ENCODE measurements at regions not wholly inside any gene's neighbourhood (a gene's known extent, or its start where the extent isn't known, plus 50 kb on each side); places are given as distances from the start of the nearest gene placed in this dataset.

GRCh38 chr4:111718763-111719559, 426.3 kb upstream of the FAM241A start:
- no peak for DNase-seq (ENCODE audit: low spot score)

GRCh38 chr4:111720866-111721265, 424.4 kb upstream of the FAM241A start:
- DNase-seq (ENCODE audit: low spot score) = no peak

GRCh38 chr4:111722213-111722720, 423.0 kb upstream of the FAM241A start:
- DNase-seq (ENCODE audit: low spot score) = no peak

- no peak for DNase-seq (ENCODE audit: low spot score)
Observed at GRCh38 chr4:111736516-111736915, 408.7 kb upstream of the FAM241A start.

- no peak for DNase-seq (ENCODE audit: low spot score)
Observed at GRCh38 chr4:111744847-111745246, 400.4 kb upstream of the FAM241A start.

- no peak for DNase-seq (ENCODE audit: low spot score)
Observed at GRCh38 chr4:111748157-111748556, 397.1 kb upstream of the FAM241A start.

GRCh38 chr4:111754003-111754402, 391.3 kb upstream of the FAM241A start:
- DNase-seq (ENCODE audit: low spot score) = no peak

- no peak for DNase-seq (ENCODE audit: low spot score)
Observed at GRCh38 chr4:111755571-111755970, 389.7 kb upstream of the FAM241A start.

- no peak for DNase-seq (ENCODE audit: low spot score)
Observed at GRCh38 chr4:111761531-111761930, 383.7 kb upstream of the FAM241A start.

GRCh38 chr4:111770514-111770913, 374.7 kb upstream of the FAM241A start:
- no peak for DNase-seq (ENCODE audit: low spot score)

GRCh38 chr4:111773858-111774257, 371.4 kb upstream of the FAM241A start:
- no peak for DNase-seq (ENCODE audit: low spot score)

- no peak for DNase-seq (ENCODE audit: low spot score)
Observed at GRCh38 chr4:111775556-111776297, 369.5 kb upstream of the FAM241A start.

- no peak for DNase-seq (ENCODE audit: low spot score)
Observed at GRCh38 chr4:111776561-111776960, 368.7 kb upstream of the FAM241A start.

- no peak for DNase-seq (ENCODE audit: low spot score)
Observed at GRCh38 chr4:111778543-111778942, 366.7 kb upstream of the FAM241A start.

- DNase-seq (ENCODE audit: low spot score) = no peak
Observed at GRCh38 chr4:111780965-111781364, 364.3 kb upstream of the FAM241A start.

- DNase-seq (ENCODE audit: low spot score) = no peak
Observed at GRCh38 chr4:111781611-111782010, 363.6 kb upstream of the FAM241A start.

GRCh38 chr4:111788099-111788498, 357.2 kb upstream of the FAM241A start:
- no peak for DNase-seq (ENCODE audit: low spot score)

- DNase-seq (ENCODE audit: low spot score) = no peak
Observed at GRCh38 chr4:111789901-111790640, 355.2 kb upstream of the FAM241A start.

- DNase-seq (ENCODE audit: low spot score) = no peak
Observed at GRCh38 chr4:111792632-111793031, 352.6 kb upstream of the FAM241A start.

GRCh38 chr4:111793433-111794091, 351.7 kb upstream of the FAM241A start:
- no peak for DNase-seq (ENCODE audit: low spot score)

- DNase-seq (ENCODE audit: low spot score) = no peak
Observed at GRCh38 chr4:111797455-111798163, 347.6 kb upstream of the FAM241A start.
